Liver (tissue), 8 donors: ENCODE measurements at regions not wholly inside any gene's neighbourhood (a gene's known extent, or its start where the extent isn't known, plus 50 kb on each side); places are given as distances from the start of the nearest gene placed in this dataset.

Experiments
- DNase-seq: peaks from one replicate; pipeline ENCODE4 v3.0.0-alpha.2; 2017; ENCODE audit warnings: low spot score
- H3K27ac ChIP-seq, 2 donors: one replicate each; pipeline ENCODE4 v1.7.0; 2013; ENCODE audit warnings: inconsistent platforms in 2 of 2, low read length in 2 of 2, control low read depth in 1 of 2, low read depth in 1 of 2, mild to moderate bottlenecking in 1 of 2
- H3K27me3 ChIP-seq, 4 donors: one replicate each; pipeline versions ENCODE4 v1.6.1 to v1.7.0; 2013; ENCODE audit warnings: low read length in 3 of 4, inconsistent platforms in 1 of 4, mild to moderate bottlenecking in 1 of 4, moderate library complexity in 1 of 4; ENCODE audit not compliant: control insufficient read depth in 4 of 4, insufficient read depth in 4 of 4
- H3K36me3 ChIP-seq, 4 donors: one replicate each; pipeline versions ENCODE4 v1.6.1 to v1.7.0; 2013; ENCODE audit warnings: low read length in 3 of 4, mild to moderate bottlenecking in 3 of 4, low read depth in 1 of 4, moderate library complexity in 1 of 4; ENCODE audit not compliant: control insufficient read depth in 4 of 4, insufficient read depth in 3 of 4
- H3K4me1 ChIP-seq, 4 donors: one replicate each; pipeline versions ENCODE4 v1.6.1 to v1.7.0; 2013; ENCODE audit warnings: low read length in 3 of 4, mild to moderate bottlenecking in 3 of 4, moderate library complexity in 1 of 4; ENCODE audit not compliant: control insufficient read depth in 4 of 4, insufficient read depth in 4 of 4
- H3K4me3 ChIP-seq, 3 donors: one replicate each; pipeline versions ENCODE4 v1.6.1 to v1.7.0; 2013; ENCODE audit warnings: low read length in 3 of 3, control low read depth in 1 of 3, low read depth in 1 of 3, mild to moderate bottlenecking in 1 of 3
- H3K9ac ChIP-seq, 2 donors: one replicate each; pipeline ENCODE4 v1.7.0; 2013; ENCODE audit warnings: low read length in 2 of 2, mild to moderate bottlenecking in 2 of 2, moderate library complexity in 2 of 2, control low read depth in 1 of 2, low read depth in 1 of 2
- H3K9me3 ChIP-seq, 4 donors: one replicate each; pipeline versions ENCODE4 v1.6.1 to v1.7.0; 2013; ENCODE audit warnings: low read length in 3 of 4; ENCODE audit not compliant: control insufficient read depth in 4 of 4
- EGR1 ChIP-seq, 2 donors: IDR thresholded peaks; 2 replicates each; pipeline ENCODE4 v1.6.1; 2016 to 2018; ENCODE audit warnings: antibody characterized with exemption in 2 of 2, low read depth in 2 of 2
- FOXA1 ChIP-seq: IDR thresholded peaks from 2 replicates; pipeline ENCODE4 v1.6.1; 2016; ENCODE audit warnings: antibody characterized with exemption
- FOXA2 ChIP-seq: IDR thresholded peaks from 2 replicates; pipeline ENCODE4 v1.6.1; 2016; ENCODE audit warnings: antibody characterized with exemption
- GABPA ChIP-seq, 2 donors: IDR thresholded peaks in 1 of 2; conservative IDR thresholded peaks in 1 of 2; 2 replicates each; pipeline ENCODE4 v1.6.1; 2016; ENCODE audit warnings: antibody characterized with exemption in 2 of 2, mild to moderate bottlenecking in 1 of 2, moderate library complexity in 1 of 2
- JUND ChIP-seq, 2 donors: IDR thresholded peaks; 2 replicates each; pipeline ENCODE4 v1.6.1; 2016; ENCODE audit warnings: antibody characterized with exemption in 2 of 2
- RXRA ChIP-seq, 2 donors: IDR thresholded peaks; 2 replicates each; pipeline ENCODE4 v1.6.1; 2017 to 2018; ENCODE audit warnings: antibody characterized with exemption in 2 of 2, mild to moderate bottlenecking in 1 of 2
- TAF1 ChIP-seq: conservative IDR thresholded peaks from 2 replicates; pipeline ENCODE4 v1.6.1; 2016; ENCODE audit warnings: antibody characterized with exemption, mild to moderate bottlenecking
- YY1 ChIP-seq: IDR thresholded peaks from 2 replicates; pipeline ENCODE4 v1.6.1; 2016; ENCODE audit warnings: antibody characterized with exemption, mild to moderate bottlenecking
- WGBS: extraction: QIAGEN DNeasy Blood & Tissue Kit; methylation state at CpG from one replicate; pipeline ENCODE4 v1.1.7; 2013; 5-methylcytosine and 5-hydroxymethylcytosine counted together
- TF ChIP-seq, protein P1 (sequence below): IDR thresholded peaks from 2 replicates; pipeline ENCODE4 v1.6.1; 2016; ENCODE audit warnings: antibody characterized with exemption, mild to moderate bottlenecking
- TF ChIP-seq, protein P2 (sequence below): IDR thresholded peaks from 2 replicates; pipeline ENCODE4 v1.6.1; 2016; ENCODE audit warnings: antibody characterized with exemption
- TF ChIP-seq, protein P3 (sequence below): IDR thresholded peaks from 2 replicates; pipeline ENCODE4 v1.6.1; 2016; ENCODE audit warnings: antibody characterized with exemption
- TF ChIP-seq, protein P4 (sequence below): IDR thresholded peaks from 2 replicates; pipeline ENCODE4 v1.6.1; 2016; ENCODE audit warnings: antibody characterized with exemption
- TF ChIP-seq, protein P5 (sequence below): fragments of 150-350 bp; IDR thresholded peaks from 2 replicates; pipeline ENCODE4 v1.5.1; 2017; ENCODE audit warnings: improper control_type of control experiment, low read depth, low read length; ENCODE audit not compliant: missing input control
- donor health status: healthy.
- donor health status: healthy.
- donor health status: healthy.
- donor health status: healthy.
- donor health status: healthy.

DNA sequence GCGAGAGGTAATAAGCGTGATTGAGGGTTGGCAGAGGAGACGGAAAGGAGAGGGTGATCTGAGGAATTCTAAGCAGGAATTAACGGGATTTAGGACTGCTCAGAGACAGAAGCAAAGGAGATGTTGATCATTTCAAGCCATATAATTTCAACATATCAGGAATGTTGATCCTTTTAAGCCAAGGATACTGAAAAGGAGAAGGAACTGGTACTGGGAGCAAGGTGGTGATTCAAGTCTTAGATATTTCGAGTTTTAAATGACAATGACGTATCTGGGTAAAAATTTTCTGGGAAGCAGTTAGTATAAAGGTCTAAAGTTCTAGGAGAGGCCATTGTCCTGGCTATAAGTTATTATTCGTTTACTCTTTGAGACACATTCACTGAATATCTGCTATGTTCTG, 91.3 kb upstream of the OGFRL1 start:
- TF ChIP-seq JUND (IDR thresholded peaks at IDR 0.05) (no peak), TAF1 (no peak)
- Histone ChIP-seq H3K27ac (no peak overlapping the region), H3K9ac (no peak overlapping the region), H3K4me3 (no peak overlapping the region), H3K27me3 (peaks cover 0 to 5% (median 0%) of the 10 kb centered on the region in 4 donors), H3K9me3 (no peaks in the 10 kb centered on the region), H3K36me3 (no peaks in the 10 kb centered on the region), H3K4me1 (no peaks in the 10 kb centered on the region)
- DNase-seq = no peak
- WGBS = 86% methylated on average over 7 of the region's 7 CpGs

DNA sequence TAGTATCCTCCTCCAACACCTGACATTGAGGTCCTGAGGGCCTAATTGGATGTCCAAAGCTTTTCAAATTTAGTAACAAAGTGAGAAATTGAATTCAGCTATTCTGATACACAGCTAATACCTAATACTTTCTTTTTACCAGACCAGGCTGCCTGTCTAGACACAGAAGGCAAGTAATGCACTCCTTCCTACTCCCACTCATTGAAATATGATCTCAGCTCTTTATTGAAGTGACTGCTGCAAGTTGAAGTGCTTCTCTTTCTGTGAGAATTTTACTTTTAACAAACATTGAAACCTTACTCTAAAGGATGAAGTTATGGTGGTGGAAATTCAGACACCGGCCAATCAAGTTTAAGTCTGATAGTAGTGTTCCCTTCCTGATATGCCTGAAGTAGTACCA, 90.8 kb upstream of the OGFRL1 start:
- Histone ChIP-seq H3K4me1 (no peaks in the 10 kb centered on the region), H3K4me3 (no peak overlapping the region), H3K27me3 (peaks cover 0 to 5% (median 0%) of the 10 kb centered on the region in 4 donors), H3K27ac (no peak overlapping the region), H3K36me3 (no peaks in the 10 kb centered on the region), H3K9ac (no peak overlapping the region), H3K9me3 (no peaks in the 10 kb centered on the region)
- DNase-seq = no peak
- TF ChIP-seq, protein P1, sequence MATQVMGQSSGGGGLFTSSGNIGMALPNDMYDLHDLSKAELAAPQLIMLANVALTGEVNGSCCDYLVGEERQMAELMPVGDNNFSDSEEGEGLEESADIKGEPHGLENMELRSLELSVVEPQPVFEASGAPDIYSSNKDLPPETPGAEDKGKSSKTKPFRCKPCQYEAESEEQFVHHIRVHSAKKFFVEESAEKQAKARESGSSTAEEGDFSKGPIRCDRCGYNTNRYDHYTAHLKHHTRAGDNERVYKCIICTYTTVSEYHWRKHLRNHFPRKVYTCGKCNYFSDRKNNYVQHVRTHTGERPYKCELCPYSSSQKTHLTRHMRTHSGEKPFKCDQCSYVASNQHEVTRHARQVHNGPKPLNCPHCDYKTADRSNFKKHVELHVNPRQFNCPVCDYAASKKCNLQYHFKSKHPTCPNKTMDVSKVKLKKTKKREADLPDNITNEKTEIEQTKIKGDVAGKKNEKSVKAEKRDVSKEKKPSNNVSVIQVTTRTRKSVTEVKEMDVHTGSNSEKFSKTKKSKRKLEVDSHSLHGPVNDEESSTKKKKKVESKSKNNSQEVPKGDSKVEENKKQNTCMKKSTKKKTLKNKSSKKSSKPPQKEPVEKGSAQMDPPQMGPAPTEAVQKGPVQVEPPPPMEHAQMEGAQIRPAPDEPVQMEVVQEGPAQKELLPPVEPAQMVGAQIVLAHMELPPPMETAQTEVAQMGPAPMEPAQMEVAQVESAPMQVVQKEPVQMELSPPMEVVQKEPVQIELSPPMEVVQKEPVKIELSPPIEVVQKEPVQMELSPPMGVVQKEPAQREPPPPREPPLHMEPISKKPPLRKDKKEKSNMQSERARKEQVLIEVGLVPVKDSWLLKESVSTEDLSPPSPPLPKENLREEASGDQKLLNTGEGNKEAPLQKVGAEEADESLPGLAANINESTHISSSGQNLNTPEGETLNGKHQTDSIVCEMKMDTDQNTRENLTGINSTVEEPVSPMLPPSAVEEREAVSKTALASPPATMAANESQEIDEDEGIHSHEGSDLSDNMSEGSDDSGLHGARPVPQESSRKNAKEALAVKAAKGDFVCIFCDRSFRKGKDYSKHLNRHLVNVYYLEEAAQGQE = no peak
- TF ChIP-seq, protein P2, sequence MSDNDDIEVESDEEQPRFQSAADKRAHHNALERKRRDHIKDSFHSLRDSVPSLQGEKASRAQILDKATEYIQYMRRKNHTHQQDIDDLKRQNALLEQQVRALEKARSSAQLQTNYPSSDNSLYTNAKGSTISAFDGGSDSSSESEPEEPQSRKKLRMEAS = no peak
- TF ChIP-seq YY1 = no peak
- TF ChIP-seq, protein P3, sequence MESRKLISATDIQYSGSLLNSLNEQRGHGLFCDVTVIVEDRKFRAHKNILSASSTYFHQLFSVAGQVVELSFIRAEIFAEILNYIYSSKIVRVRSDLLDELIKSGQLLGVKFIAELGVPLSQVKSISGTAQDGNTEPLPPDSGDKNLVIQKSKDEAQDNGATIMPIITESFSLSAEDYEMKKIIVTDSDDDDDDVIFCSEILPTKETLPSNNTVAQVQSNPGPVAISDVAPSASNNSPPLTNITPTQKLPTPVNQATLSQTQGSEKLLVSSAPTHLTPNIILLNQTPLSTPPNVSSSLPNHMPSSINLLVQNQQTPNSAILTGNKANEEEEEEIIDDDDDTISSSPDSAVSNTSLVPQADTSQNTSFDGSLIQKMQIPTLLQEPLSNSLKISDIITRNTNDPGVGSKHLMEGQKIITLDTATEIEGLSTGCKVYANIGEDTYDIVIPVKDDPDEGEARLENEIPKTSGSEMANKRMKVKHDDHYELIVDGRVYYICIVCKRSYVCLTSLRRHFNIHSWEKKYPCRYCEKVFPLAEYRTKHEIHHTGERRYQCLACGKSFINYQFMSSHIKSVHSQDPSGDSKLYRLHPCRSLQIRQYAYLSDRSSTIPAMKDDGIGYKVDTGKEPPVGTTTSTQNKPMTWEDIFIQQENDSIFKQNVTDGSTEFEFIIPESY = no peak
- no peak for TF ChIP-seq EGR1 (IDR thresholded peaks at IDR 0.05; ENCODE audit: low read depth in 2 of 2)
- TF ChIP-seq FOXA1 = no peak
- no peak for TF ChIP-seq TAF1
- TF ChIP-seq, protein P4, sequence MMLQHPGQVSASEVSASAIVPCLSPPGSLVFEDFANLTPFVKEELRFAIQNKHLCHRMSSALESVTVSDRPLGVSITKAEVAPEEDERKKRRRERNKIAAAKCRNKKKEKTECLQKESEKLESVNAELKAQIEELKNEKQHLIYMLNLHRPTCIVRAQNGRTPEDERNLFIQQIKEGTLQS = no peak
- TF ChIP-seq FOXA2 = no peak
- TF ChIP-seq, protein P5, sequence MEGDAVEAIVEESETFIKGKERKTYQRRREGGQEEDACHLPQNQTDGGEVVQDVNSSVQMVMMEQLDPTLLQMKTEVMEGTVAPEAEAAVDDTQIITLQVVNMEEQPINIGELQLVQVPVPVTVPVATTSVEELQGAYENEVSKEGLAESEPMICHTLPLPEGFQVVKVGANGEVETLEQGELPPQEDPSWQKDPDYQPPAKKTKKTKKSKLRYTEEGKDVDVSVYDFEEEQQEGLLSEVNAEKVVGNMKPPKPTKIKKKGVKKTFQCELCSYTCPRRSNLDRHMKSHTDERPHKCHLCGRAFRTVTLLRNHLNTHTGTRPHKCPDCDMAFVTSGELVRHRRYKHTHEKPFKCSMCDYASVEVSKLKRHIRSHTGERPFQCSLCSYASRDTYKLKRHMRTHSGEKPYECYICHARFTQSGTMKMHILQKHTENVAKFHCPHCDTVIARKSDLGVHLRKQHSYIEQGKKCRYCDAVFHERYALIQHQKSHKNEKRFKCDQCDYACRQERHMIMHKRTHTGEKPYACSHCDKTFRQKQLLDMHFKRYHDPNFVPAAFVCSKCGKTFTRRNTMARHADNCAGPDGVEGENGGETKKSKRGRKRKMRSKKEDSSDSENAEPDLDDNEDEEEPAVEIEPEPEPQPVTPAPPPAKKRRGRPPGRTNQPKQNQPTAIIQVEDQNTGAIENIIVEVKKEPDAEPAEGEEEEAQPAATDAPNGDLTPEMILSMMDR = no peak
- no peak for TF ChIP-seq GABPA (IDR thresholded peaks at IDR 0.05 in 1 of 2, conservative IDR thresholded peaks at IDR 0.05 in 1 of 2)
- no peak for TF ChIP-seq RXRA (IDR thresholded peaks at IDR 0.05)
- WGBS = 99% methylated on average over 1 of the region's 1 CpG
